NK-92 treated with Interleukin-12 subunit alpha and Interleukin-12 subunit beta, amount 100 ng/mL, for 24 hours (cell line): ENCODE measurements at regions not wholly inside any gene's neighbourhood (a gene's known extent, or its start where the extent isn't known, plus 50 kb on each side); places are given as distances from the start of the nearest gene placed in this dataset.
"Not testable (repeated sequence)": the region's sequence is repeated elsewhere in the genome, so short reads cannot be mapped to it uniquely, and the experiment has no call there.

Experiments
- DNase-seq: peaks from one replicate; lab custom pipeline; 2025; lab: John Stamatoyannopoulos, UW

- DNase-seq, result no peak
Measured at GRCh38 chr9:28984016-28984415, 1410.7 kb upstream of the C9orf72 start.

DNA sequence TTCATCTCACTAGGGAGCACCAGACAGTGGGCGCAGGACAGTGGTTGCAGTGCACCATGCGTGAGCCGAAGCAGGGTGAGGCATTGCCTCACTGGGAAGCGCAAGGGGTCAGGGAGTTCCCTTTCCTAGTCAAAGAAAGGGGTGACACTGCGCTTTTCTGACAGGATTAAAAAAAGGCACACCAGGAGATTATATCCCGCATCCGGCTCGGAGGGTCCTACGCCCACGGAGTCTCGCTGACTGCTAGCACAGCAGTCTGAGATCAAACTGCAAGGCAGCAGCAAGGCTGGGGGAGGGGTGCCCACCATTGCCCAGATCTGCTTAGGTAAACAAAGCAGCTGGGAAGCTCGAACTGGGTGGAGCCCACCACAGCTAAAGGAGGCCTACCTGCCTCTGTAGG is 1416.7 kb upstream of the C9orf72 start:
- DNase-seq, result not testable (repeated sequence)

GRCh38 chr9:28999057-28999456 is 1425.8 kb upstream of the C9orf72 start:
- DNase-seq, result no peak

GRCh38 chr9:28999806-29000205 is 1426.5 kb upstream of the C9orf72 start:
- DNase-seq, result no peak

DNA sequence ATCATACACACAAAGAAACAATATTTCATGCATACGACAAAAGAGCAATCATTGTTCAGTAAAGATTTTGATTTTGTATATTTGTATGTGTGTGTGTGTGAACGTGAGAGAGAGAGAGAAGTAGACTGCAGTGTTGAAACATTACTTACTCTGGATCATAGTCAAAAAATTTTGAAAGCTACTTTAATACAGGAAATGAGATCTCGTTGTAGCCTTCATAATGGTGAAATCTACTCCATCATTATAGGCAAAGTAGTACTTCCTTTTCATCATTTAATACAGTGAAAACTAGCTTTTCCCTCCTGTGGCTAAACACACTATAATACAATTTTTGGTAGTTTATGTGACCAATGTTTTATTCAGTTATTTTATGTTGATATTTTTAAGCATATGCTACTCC is 1427.7 kb upstream of the C9orf72 start:
- DNase-seq, result no peak

- no peak for DNase-seq
Measured at GRCh38 chr9:29004988-29005387, 1431.7 kb upstream of the C9orf72 start.

DNA sequence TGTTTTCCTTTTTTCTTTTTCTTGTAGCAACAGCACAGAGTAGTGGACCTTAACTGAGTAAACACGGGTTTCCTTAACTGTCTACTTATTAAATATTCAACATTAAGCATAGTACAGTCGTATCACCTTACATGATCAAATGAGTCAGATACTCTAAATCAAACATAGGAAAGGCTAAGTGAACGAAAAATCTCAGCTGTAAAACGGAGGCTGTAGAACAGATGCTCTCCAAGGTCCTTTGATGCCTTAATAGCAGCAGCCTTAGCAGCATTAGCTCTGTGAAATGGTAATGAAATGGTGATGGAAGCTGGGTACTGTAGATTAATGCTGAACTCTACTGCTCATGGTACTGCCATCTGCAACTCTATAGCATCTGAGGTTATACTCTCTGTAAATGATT is 1433.3 kb upstream of the C9orf72 start:
- no peak for DNase-seq

- no peak for DNase-seq
Measured at GRCh38 chr9:29012911-29013310, 1439.6 kb upstream of the C9orf72 start.

DNA sequence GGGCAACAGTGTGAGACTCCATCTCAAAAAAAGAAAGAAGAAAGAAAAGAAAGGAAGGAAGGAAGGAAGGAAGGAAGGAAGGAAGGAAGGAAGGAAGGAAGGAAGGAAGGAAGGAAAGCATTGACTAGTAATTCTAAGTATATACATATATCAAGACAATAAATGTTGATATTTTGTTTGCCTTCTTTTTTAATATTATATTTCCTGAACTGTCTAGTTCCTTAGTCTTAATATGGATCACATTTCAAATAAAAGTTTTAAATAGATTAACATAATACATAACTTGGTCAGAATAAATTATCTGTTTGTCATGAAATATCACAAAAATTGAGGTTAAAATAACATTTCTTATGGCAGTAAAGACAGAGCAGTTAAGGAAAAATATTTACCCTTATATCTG is 1448.4 kb upstream of the C9orf72 start:
- no peak for DNase-seq

DNA sequence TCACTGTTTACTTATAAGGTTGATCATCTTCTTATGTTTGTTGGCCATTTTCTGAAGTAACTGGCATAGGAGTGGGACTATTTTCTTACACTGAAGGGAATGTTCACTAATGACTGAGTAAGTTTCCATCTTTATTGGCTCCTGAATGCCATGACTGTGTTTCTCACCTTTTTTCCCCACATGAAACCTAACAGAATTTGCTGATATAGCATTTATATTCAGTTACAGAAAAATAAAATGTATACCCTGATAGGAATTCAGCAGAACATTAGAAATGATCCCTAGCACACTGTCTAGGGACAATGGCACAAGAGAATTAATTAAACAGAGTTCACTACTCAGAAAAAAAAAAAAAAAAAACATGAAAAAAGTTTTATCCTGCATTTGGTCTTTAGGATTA is 1465.1 kb upstream of the C9orf72 start:
- DNase-seq, result no peak

GRCh38 chr9:29039258-29039657 is 1466.0 kb upstream of the C9orf72 start:
- DNase-seq, result no peak

DNA sequence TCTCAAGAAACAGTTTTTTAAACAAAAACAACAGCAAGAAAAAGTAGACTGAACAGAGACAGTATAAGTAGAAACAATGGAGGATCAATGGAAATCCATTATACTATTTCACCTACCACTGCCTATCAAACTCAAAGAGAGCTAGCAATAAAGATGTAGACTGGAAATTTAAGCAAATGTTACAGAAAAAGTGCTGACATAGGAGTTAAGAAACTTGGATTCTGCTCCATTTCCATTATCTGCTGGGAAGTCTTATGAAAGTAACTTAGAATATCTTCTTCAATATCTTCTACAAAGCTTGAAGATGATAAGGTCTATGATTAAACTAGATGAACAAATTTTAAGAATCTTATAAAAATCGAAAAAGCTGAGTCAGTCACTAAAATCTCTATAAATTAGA is 1469.8 kb upstream of the C9orf72 start:
- no peak for DNase-seq

GRCh38 chr9:29044959-29045358 is 1471.7 kb upstream of the C9orf72 start:
- no peak for DNase-seq

DNA sequence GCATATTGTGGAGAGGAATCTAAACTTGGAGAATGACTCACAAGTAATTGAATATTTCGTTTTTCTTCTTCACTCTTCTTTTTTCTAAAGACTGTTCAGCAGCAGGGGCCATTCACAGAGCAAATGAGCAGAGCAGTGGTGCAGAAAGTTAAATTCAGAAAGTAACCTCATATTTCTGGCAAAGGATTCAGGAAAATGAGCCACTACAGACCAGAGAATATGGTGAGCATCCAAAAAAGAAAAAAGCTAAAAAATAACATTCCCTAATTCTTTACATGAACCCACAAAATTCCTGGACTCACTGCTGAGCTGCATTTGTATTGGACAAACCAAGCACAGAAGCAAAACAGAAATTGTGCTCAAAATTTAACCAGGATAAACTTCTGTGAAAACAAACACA is 1486.8 kb upstream of the C9orf72 start:
- no peak for DNase-seq

DNA sequence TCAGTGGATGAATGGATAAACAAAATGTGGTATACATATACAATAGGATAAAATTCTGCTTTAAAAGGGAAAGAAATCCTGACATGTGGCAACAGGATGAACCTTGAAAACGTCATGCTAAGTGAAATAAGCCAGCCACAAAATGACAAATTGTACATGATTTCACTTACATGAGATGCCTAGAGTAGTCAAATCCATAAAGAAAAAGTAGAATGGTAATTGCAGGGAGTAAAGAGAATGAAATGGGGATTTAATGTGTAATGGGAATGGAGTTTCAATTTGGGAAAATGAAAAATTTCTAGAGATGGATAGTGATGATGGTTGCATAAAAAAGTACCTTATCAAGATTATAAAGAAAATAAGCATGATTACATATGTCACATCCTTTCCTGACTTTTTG is 1489.2 kb upstream of the C9orf72 start:
- no peak for DNase-seq

DNA sequence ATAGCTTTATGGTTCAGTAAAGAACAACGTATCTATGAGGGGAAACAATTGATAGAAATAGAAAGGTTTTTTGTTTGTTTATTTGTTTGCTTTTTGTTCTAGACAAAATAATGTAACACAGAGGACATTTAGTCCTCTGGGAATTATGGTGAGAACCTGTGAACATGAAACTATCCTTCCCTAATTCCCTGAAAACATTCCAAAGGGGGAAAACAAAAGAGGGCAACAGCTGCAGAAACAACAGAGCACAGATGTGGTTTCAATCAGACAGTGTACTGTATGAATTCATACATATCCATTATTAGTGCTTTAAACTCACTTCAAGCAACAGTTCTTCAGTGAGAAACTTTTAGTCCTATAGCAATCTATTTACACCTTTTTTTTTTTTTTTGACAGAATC is 1489.8 kb upstream of the C9orf72 start:
- DNase-seq, result no peak

GRCh38 chr9:29066141-29066640 is 1492.9 kb upstream of the C9orf72 start:
- DNase-seq, result no peak

DNA sequence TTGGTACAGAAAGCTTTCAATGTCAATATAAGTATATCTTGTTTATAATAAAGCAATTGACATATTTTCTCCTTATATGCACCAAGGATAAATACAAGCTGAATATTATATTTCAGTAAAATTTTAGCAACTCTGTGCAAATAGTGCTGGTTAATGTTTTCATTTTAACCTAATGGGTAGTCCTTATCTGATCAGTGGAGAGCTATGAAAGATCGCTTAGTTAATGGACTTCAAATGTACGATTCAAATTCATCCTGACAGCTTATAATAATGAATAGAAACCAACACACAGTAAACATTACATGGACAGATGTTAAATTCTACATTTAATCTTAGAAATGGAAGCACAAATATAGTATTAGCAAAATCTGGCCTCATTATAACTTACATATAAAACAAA is 1495.2 kb upstream of the C9orf72 start:
- no peak for DNase-seq

DNA sequence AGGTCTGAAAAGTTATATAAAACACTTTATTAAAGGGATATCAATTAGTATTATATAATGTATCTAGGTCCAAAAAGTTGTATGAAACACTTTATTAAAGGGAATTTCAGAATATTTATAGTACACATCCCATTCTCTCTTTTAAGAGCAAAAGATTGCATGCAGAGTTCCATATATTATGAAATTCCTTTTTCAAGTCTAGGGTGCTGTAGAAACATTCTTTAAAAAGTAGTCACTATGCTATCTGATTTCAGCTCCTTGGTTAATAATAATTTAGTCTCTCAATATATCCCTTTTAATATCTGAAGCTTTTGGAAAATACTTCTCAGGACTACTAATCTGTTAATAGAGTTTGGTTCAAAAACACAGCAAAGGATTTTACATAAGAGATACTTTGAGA is 1496.1 kb upstream of the C9orf72 start:
- no peak for DNase-seq

GRCh38 chr9:29078063-29078666 is 1504.9 kb upstream of the C9orf72 start:
- DNase-seq, result no peak

DNA sequence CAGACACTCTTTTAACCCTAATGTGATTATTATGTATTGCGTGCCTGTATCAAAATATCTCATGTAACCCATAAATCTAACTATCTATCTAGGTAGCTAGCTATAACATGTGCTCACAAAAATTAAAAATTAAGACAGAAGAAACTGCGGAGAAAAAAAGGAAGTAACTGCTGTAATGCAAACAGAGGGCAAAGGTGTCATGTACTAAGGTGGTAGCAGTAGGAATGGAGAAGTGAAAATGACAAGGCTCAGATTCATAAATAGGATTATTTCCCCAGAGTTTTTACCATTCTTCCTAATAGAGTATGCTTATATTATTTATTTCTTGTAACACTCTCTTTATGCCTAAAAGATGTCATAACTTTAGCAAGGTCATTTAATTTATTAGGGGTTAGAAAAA is 1527.5 kb upstream of the C9orf72 start:
- no peak for DNase-seq

GRCh38 chr9:29104166-29104565 is 1530.9 kb upstream of the C9orf72 start:
- DNase-seq, result not testable (repeated sequence)

GRCh38 chr9:29118555-29118954 is 1545.3 kb upstream of the C9orf72 start:
- DNase-seq, result no peak

DNA sequence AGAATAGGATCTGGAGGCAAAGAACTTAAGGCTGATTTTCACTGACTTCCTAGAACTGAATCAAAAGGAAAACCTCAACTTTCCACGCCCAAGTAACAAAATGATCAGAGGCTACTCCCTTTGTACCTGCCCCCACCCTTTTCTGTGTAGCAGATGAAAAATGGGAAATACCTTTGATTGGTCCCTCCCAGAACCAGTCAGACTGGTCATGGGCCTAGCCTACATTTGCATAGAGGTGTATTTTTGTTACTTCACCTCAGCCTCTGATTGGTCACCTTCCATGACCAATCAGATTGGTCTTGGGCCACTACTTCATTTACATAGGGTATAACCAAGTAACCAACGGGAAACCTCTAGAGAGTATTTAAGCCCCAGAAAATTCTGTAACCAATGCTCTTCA is 1553.5 kb upstream of the C9orf72 start:
- no peak for DNase-seq

DNA sequence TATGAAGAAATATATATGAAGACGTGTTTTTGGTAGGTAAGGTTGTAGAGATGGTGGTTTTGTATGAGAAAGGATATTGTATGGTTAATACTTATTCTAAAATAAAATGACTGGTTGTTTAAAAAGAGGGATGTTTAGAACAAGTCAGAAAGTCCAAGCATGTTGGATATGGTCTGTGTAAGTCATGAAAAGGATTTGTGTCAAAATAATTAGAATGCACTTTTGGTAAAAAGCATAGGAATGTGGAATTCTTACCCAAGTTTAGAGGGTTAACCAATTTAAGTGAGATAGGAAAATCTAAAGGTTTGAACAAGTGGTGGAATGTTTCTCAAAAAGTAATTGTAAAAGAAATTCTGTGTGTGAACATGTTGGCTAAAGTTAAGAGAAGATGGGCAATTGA is 1556.5 kb upstream of the C9orf72 start:
- DNase-seq, result no peak
